ENCODE measurements at regions not wholly inside any gene's neighbourhood (a gene's known extent, or its start where the extent isn't known, plus 50 kb on each side); places are given as distances from the start of the nearest gene placed in this dataset.
A peak's percentile ranks its signal among the peaks of the same experiment; 100 is the strongest.

DNA sequence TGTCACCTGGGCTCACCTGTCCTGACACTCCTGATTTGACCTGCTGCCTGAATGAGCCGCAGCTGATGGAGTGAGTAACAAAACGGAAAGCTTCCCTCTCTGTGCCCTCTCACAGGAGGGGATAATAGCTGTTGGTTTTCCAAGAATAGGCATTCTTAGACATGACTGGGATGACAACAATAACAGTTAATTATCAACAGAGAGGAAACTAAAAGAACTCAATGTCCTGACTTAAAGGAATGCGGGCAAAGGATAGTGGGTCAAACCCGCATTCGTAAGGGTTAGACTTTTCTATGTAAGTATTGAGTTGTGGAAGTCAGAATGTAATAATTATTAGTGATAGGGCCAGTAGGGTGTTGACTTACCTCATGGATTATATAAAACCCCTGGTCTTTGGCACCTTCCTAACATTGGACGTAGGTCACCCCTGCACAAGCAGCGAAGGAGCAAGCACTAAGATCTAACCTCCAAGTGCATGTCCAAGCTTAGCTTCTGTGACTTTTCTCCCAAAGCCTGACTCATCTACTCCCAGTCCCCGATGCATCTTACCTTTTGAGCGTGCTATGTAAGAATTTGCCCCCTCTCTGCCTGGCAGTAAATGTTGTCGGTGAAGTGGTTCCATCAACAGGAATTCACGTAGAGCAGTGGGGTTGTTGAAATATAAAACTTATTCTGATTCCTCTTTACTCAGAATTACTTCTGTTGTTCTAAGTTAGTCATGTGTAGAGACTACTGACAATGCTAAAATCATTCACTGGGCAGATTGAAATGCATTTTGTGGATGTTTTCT, 442.3 kb downstream of the FGF9 start:
- no peaks in the 10 kb centered on the region for H3K9me3 ChIP-seq (ENCODE audit: control insufficient read depth, low read length)
- ATAC-seq, result no peak
- intact Hi-C loops (cut with DNase I), result no loop called here
- H3K27ac ChIP-seq (ENCODE audit: low read length), result no peak overlapping the region
- no peaks in the 10 kb centered on the region for H3K27me3 ChIP-seq (ENCODE audit: control insufficient read depth, insufficient read depth)
- no peak for DNase-seq
- H3K4me1 ChIP-seq (ENCODE audit: control insufficient read depth, insufficient read depth, low read length), result no peaks in the 10 kb centered on the region
- H3K4me3 ChIP-seq (ENCODE audit: low read length), result no peak overlapping the region
- 91% methylated on average over 11 of the region's 11 CpGs for WGBS

- 61% methylated on average over 9 of the region's 9 CpGs for WGBS
- Histone ChIP-seq H3K27ac (ENCODE audit: low read length) (no peak overlapping the region), H3K4me1 (ENCODE audit: control insufficient read depth, insufficient read depth, low read length) (no peaks in the 10 kb centered on the region), H3K4me3 (ENCODE audit: low read length) (no peak overlapping the region), H3K9me3 (ENCODE audit: control insufficient read depth, low read length) (no peaks in the 10 kb centered on the region), H3K27me3 (ENCODE audit: control insufficient read depth, insufficient read depth) (no peaks in the 10 kb centered on the region)
- intact Hi-C loops (cut with DNase I), result no loop called here
- peak in 1 of 2 donors; percentile 58 for ATAC-seq
- DNase-seq, result no peak
Observed at GRCh38 chr13:22114630-22115311, 443.9 kb downstream of the FGF9 start.

GRCh38 chr13:22118158-22118557, 447.3 kb downstream of the FGF9 start:
- no peaks in the 10 kb centered on the region for H3K27me3 ChIP-seq (ENCODE audit: control insufficient read depth, insufficient read depth)
- intact Hi-C loops (cut with DNase I), result no loop called here
- DNase-seq, result peak in 1 of 3 donors; percentile 26
- WGBS, result 59% methylated on average over 3 of the region's 3 CpGs
- no peak overlapping the region for H3K4me3 ChIP-seq (ENCODE audit: low read length)
- no peak overlapping the region for H3K27ac ChIP-seq (ENCODE audit: low read length)
- no peaks in the 10 kb centered on the region for H3K9me3 ChIP-seq (ENCODE audit: control insufficient read depth, low read length)
- H3K4me1 ChIP-seq (ENCODE audit: control insufficient read depth, insufficient read depth, low read length), result no peaks in the 10 kb centered on the region
- ATAC-seq, result no peak

GRCh38 chr13:22120646-22121045, 449.8 kb downstream of the FGF9 start:
- DNase-seq, result no peak
- intact Hi-C loops (cut with DNase I), result no loop called here
- Histone ChIP-seq H3K9me3 (ENCODE audit: control insufficient read depth, low read length) (no peaks in the 10 kb centered on the region), H3K27me3 (ENCODE audit: control insufficient read depth, insufficient read depth) (no peaks in the 10 kb centered on the region), H3K4me3 (ENCODE audit: low read length) (no peak overlapping the region), H3K4me1 (ENCODE audit: control insufficient read depth, insufficient read depth, low read length) (no peaks in the 10 kb centered on the region), H3K27ac (ENCODE audit: low read length) (no peak overlapping the region)
- no peak for ATAC-seq
- WGBS, result 85% methylated on average over 7 of the region's 7 CpGs

GRCh38 chr13:22121146-22121739, 450.4 kb downstream of the FGF9 start:
- H3K27me3 ChIP-seq (ENCODE audit: control insufficient read depth, insufficient read depth), result no peaks in the 10 kb centered on the region
- no peak overlapping the region for H3K4me3 ChIP-seq (ENCODE audit: low read length)
- intact Hi-C loops (cut with DNase I), result no loop called here
- no peaks in the 10 kb centered on the region for H3K9me3 ChIP-seq (ENCODE audit: control insufficient read depth, low read length)
- WGBS, result 71% methylated on average over 10 of the region's 10 CpGs
- ATAC-seq, result no peak
- no peak for DNase-seq
- no peaks in the 10 kb centered on the region for H3K4me1 ChIP-seq (ENCODE audit: control insufficient read depth, insufficient read depth, low read length)
- no peak overlapping the region for H3K27ac ChIP-seq (ENCODE audit: low read length)

GRCh38 chr13:22126433-22127021, 455.7 kb downstream of the FGF9 start:
- H3K27me3 ChIP-seq (ENCODE audit: control insufficient read depth, insufficient read depth), result no peaks in the 10 kb centered on the region
- ATAC-seq (no peak), DNase-seq (no peak)
- H3K4me3 ChIP-seq (ENCODE audit: low read length), result no peak overlapping the region
- intact Hi-C loops (cut with DNase I), result no loop called here
- no peaks in the 10 kb centered on the region for H3K9me3 ChIP-seq (ENCODE audit: control insufficient read depth, low read length)
- 35% methylated on average over 2 of the region's 2 CpGs for WGBS
- H3K4me1 ChIP-seq (ENCODE audit: control insufficient read depth, insufficient read depth, low read length), result no peaks in the 10 kb centered on the region
- no peak overlapping the region for H3K27ac ChIP-seq (ENCODE audit: low read length)

DNA sequence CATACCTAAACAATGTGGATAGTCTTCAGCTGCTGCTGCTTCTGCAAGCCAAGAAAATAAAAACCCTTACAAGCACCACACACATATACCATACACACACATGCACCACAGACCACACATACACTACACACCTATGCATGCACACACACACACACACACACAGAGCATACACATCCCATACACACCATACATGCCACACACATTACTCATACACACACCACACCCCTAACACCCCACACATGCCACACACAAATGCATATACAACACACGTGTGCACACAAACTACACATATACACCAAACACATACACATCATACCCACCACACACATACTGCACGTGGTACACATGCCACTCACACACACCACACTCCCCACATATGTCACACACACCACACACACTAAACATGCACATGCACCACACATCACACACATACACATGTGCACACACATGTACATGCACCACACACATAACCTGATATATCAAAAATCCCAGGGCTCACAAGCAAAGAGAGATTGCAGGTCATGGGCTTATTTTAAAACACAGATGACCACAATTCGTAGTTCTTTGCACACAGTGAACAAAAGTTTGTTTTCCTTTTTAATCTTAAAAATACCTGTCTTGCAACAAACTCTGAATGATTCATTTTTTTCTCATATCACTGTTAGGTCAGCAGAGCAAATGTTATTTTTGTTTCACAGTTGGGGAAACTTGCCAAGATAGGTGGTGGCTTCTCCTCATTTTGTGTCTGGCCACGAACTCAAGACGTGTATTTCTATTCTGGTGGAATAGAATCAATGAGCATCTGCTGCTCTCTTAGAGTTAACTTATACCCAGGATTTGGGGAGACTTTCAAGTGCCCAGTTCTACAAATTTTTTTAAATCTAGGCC, 456.6 kb downstream of the FGF9 start:
- Histone ChIP-seq H3K9me3 (ENCODE audit: control insufficient read depth, low read length) (no peaks in the 10 kb centered on the region), H3K4me1 (ENCODE audit: control insufficient read depth, insufficient read depth, low read length) (no peaks in the 10 kb centered on the region), H3K27ac (ENCODE audit: low read length) (no peak overlapping the region), H3K27me3 (ENCODE audit: control insufficient read depth, insufficient read depth) (no peaks in the 10 kb centered on the region), H3K4me3 (ENCODE audit: low read length) (no peak overlapping the region)
- no peak for DNase-seq
- 50% methylated on average over 5 of the region's 5 CpGs for WGBS
- intact Hi-C loops (cut with DNase I), result no loop called here
- ATAC-seq, result no peak

DNA sequence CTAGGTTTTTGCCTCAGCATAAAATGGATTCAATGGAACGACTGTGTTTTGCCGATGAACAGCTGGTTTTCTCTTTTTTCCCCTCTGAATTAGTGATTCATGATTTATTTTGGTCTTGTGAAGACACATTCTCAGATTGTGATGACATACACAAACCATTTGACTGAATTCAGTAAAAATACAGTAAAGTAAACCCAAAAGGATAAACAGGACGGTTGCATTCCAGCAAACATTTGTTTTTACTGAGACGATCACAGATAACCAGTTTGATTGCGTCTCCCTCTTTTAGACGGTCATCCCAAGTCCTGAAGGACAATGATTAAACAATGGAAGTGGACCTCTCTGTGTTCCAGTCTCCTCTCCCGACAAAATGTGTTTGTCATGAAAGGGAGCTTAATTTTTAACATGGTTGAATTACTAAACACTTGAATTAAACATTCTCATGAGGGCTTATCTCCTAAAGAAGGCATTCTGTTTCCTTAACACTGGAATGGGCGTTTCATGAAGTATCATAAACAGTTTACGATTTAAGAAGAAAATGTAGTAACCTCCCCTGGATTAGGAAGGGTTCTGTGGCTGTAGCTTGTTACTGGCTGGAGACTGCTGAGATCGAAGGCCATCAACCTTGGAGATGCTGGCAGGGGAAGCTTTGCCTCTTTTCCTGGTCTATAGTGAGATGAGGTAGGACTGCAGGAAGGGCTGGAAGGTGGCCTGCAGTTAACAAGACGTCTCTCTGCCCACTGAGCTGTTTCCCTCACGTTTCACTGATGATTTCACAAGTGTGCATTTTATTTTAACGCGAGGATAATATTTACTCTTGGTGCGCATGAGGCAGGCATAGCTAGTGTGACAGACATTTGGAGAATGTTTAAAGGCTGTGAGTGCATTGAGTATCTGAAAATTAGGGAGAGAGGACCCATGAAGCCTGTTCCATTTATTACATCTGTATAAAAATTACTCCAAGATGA, 457.9 kb downstream of the FGF9 start:
- intact Hi-C loops (cut with DNase I), result no loop called here
- H3K9me3 ChIP-seq (ENCODE audit: control insufficient read depth, low read length), result no peaks in the 10 kb centered on the region
- H3K27ac ChIP-seq (ENCODE audit: low read length), result no peak overlapping the region
- H3K4me3 ChIP-seq (ENCODE audit: low read length), result no peak overlapping the region
- no peaks in the 10 kb centered on the region for H3K27me3 ChIP-seq (ENCODE audit: control insufficient read depth, insufficient read depth)
- H3K4me1 ChIP-seq (ENCODE audit: control insufficient read depth, insufficient read depth, low read length), result no peaks in the 10 kb centered on the region
- ATAC-seq (no peak), DNase-seq (no peak)
- 66% methylated on average over 15 of the region's 15 CpGs for WGBS

GRCh38 chr13:22130254-22130653, 459.4 kb downstream of the FGF9 start:
- no peak for ATAC-seq
- no peak overlapping the region for H3K4me3 ChIP-seq (ENCODE audit: low read length)
- H3K9me3 ChIP-seq (ENCODE audit: control insufficient read depth, low read length), result no peaks in the 10 kb centered on the region
- H3K27me3 ChIP-seq (ENCODE audit: control insufficient read depth, insufficient read depth), result no peaks in the 10 kb centered on the region
- no peaks in the 10 kb centered on the region for H3K4me1 ChIP-seq (ENCODE audit: control insufficient read depth, insufficient read depth, low read length)
- no peak for DNase-seq
- H3K27ac ChIP-seq (ENCODE audit: low read length), result no peak overlapping the region
- intact Hi-C loops (cut with DNase I), result no loop called here
- WGBS, result 79% methylated on average over 1 of the region's 1 CpG

- H3K4me3 ChIP-seq (ENCODE audit: low read length), result no peak overlapping the region
- no peak for DNase-seq
- no peaks in the 10 kb centered on the region for H3K27me3 ChIP-seq (ENCODE audit: control insufficient read depth, insufficient read depth)
- no peak for ATAC-seq
- no peaks in the 10 kb centered on the region for H3K9me3 ChIP-seq (ENCODE audit: control insufficient read depth, low read length)
- H3K27ac ChIP-seq (ENCODE audit: low read length), result no peak overlapping the region
- WGBS, result 92% methylated on average over 4 of the region's 4 CpGs
- intact Hi-C loops (cut with DNase I), result no loop called here
- H3K4me1 ChIP-seq (ENCODE audit: control insufficient read depth, insufficient read depth, low read length), result no peaks in the 10 kb centered on the region
Observed at GRCh38 chr13:22134261-22134660, 463.4 kb downstream of the FGF9 start.

Measured in right cardiac atrium (tissue), 5 donors.